Neural crest cell (in vitro differentiated cells): ENCODE measurements at regions not wholly inside any gene's neighbourhood (a gene's known extent, or its start where the extent isn't known, plus 50 kb on each side); places are given as distances from the start of the nearest gene placed in this dataset.
"Not testable (repeated sequence)": the region's sequence is repeated elsewhere in the genome, so short reads cannot be mapped to it uniquely, and the experiment has no call there.

ENCODE experiments used
- DNase-seq: peaks from one replicate; pipeline ENCODE4 v3.0.0; 2021; ENCODE audit warnings: low read depth, mixed read lengths, low spot score
- H3K27ac Mint-ChIP-seq: one replicate; pipeline ENCODE4 v1.8.0; 2021; ENCODE audit warnings: mild to moderate bottlenecking, mixed read lengths; ENCODE audit not compliant: unreplicated experiment
- H3K27me3 Mint-ChIP-seq: 2 replicates; pipeline ENCODE4 v1.8.0; 2021; ENCODE audit warnings: low read depth, mild to moderate bottlenecking, mixed read lengths
- H3K36me3 Mint-ChIP-seq: 2 replicates; pipeline ENCODE4 v1.8.0; 2021; ENCODE audit warnings: low read depth, mild to moderate bottlenecking, mixed read lengths
- H3K4me1 Mint-ChIP-seq: 2 replicates; pipeline ENCODE4 v1.8.0; 2021; ENCODE audit warnings: mixed read lengths
- H3K4me3 Mint-ChIP-seq: one replicate; pipeline ENCODE4 v1.8.0; 2021; ENCODE audit warnings: mild to moderate bottlenecking, mixed read lengths
- H3K9me3 Mint-ChIP-seq: 2 replicates; pipeline ENCODE4 v1.8.0; 2021; ENCODE audit warnings: mixed read lengths
- TF ChIP-seq, protein P1 (sequence below): fragments of 200-600 bp; sonication (generic); conservative IDR thresholded peaks from 2 replicates; pipeline ENCODE4 v1.5.0; 2021; ENCODE audit warnings: antibody characterized with exemption, mild to moderate bottlenecking

DNA sequence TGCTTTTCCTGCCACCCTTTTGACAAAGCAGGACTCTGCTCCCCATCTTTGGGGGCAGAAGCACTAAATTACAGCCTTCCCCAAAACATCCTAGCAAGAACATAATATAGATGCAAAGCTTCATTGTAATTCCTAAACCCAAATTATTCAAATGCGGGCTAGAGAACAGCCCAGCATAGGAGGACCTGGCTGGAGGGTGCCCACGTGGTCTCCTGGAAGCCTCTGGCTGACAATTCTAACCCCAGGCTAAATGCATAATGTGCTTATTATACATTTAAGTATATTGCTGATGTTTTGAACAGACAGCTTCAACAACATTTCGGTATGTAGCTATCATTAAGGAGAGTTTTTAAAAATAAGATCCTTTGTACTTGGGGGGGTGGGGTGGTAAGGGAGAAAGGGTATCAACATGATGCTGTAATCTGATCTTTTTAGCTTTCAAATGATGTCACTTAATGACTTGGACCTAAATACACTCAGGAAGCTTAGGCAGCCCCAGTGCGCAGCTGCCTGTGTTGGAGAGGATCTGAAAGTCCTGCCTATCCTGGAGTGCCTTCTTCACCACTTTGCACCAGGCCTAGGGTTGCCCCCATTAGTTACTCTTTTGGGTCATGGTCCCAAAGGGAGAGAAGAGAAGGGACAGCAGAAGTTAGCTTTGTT is 57.2 kb upstream of the USP3 start:
- no peak for DNase-seq

DNA sequence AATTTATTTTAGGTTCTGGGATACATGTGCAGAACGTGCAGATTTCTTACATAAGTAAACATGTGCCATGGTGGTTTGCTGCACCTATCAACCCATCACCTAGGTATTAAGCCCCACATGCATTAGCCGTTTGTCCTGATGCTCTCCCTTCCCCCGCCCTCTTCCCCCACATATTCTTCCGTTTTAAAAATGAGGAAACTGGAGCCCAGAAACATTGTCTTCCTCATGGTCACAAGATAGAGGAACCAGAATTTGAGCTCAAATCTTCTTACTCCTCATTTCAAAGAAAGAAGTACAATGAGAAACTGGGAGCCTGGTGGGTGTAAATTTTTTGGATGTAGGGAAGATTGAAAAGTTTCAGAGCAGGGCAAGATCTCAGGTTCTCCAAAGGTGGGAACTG is 56.1 kb upstream of the USP3 start:
- TF ChIP-seq, protein P1, sequence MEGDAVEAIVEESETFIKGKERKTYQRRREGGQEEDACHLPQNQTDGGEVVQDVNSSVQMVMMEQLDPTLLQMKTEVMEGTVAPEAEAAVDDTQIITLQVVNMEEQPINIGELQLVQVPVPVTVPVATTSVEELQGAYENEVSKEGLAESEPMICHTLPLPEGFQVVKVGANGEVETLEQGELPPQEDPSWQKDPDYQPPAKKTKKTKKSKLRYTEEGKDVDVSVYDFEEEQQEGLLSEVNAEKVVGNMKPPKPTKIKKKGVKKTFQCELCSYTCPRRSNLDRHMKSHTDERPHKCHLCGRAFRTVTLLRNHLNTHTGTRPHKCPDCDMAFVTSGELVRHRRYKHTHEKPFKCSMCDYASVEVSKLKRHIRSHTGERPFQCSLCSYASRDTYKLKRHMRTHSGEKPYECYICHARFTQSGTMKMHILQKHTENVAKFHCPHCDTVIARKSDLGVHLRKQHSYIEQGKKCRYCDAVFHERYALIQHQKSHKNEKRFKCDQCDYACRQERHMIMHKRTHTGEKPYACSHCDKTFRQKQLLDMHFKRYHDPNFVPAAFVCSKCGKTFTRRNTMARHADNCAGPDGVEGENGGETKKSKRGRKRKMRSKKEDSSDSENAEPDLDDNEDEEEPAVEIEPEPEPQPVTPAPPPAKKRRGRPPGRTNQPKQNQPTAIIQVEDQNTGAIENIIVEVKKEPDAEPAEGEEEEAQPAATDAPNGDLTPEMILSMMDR = no peak
- no peak for DNase-seq
- H3K4me3 Mint-ChIP-seq = no peak overlapping the region
- no peaks in the 10 kb centered on the region for H3K36me3 Mint-ChIP-seq
- no peaks in the 10 kb centered on the region for H3K9me3 Mint-ChIP-seq
- no peak overlapping the region for H3K27ac Mint-ChIP-seq
- H3K4me1 Mint-ChIP-seq = peaks cover 5% of the 10 kb centered on the region
- H3K27me3 Mint-ChIP-seq = no peaks in the 10 kb centered on the region

More for the DNA sequence above, 57.2 kb upstream of the USP3 start:
- TF ChIP-seq, protein P1 = no peak
- Mint-ChIP-seq H3K27ac (no peak overlapping the region), H3K9me3 (no peaks in the 10 kb centered on the region), H3K27me3 (no peaks in the 10 kb centered on the region), H3K36me3 (no peaks in the 10 kb centered on the region), H3K4me1 (peaks cover 5% of the 10 kb centered on the region), H3K4me3 (no peak overlapping the region)

DNA sequence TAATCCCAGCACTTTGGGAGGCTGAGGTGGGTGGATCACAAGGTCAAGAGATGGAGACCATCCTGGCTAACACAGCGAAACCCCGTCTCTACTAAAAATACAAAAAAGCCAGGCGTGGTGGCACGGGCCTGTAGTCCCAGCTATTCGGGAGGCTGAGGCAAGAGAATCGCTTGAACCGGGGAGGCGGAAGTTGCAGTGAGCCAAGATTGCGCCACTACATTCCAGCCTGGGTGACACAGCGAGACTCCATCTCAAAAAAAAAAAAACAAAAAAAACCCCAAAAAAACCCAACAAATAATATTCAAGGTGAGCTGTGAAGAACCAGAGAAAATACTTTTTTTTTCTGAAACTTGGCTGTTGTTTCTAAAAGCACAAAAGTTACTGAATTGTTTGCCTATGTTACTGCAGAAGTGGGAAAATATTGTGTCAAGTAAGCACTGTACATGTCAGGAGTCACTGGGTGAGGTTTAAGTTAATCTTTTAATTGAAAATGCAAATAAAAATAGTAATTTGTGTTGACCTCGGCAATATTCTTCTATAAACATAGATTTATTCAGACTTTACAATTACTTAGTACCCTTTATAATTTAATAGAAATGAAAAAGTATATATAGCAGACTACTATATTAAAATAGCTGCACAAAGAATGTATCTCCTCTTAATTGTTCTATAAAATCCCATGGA is 55.4 kb upstream of the USP3 start:
- H3K27me3 Mint-ChIP-seq, DNase-seq, H3K27ac Mint-ChIP-seq, H3K36me3 Mint-ChIP-seq, H3K4me1 Mint-ChIP-seq, H3K4me3 Mint-ChIP-seq, H3K9me3 Mint-ChIP-seq: not testable (repeated sequence)

DNA sequence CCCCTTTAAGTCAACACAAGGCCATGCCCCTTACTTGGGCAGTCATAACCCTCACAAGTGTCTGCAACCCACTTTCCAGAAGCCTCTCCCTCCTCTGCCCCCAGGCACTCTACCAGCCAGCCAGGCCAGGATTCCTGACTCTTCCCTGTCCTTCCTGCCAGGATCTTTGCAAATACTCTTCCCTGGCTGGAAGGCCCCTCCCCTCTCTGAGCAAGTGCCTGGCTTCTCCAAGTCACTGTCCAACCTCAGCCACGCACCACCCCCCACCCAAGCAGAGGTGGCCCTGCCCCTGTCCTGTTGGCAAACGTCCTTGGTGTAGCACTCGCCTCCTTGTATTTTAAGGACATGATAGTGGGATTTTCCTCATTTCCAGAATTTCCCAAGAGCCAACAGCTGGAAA is 54.7 kb upstream of the USP3 start:
- Mint-ChIP-seq H3K27ac (peak overlapping the region; percentile 93), H3K9me3 (no peaks in the 10 kb centered on the region), H3K4me3 (no peak overlapping the region), H3K36me3 (no peaks in the 10 kb centered on the region), H3K27me3 (no peaks in the 10 kb centered on the region), H3K4me1 (peaks cover 5% of the 10 kb centered on the region)
- TF ChIP-seq, protein P1 = no peak
- DNase-seq = no peak

DNA sequence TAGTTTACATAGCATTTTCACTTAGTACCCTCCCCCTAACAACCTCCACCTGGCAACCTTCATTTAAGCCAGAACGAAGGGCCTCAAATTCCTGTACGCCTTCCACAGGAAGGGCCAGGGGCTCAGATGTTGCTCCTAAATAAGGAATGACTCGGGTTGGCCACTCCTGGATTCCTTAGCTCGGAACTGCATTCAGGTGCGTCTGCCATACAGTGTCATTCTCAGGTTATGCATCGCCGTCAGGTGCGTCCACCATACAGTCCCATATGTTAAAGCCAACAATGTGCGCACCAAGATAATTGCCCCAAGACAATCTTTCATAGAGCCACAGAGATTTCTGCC is 53.5 kb upstream of the USP3 start:
- Mint-ChIP-seq H3K27me3 (no peaks in the 10 kb centered on the region), H3K27ac (no peak overlapping the region), H3K9me3 (no peaks in the 10 kb centered on the region), H3K4me3 (no peak overlapping the region), H3K36me3 (no peaks in the 10 kb centered on the region), H3K4me1 (peaks cover 5% of the 10 kb centered on the region)
- TF ChIP-seq, protein P1 = no peak
- no peak for DNase-seq

DNA sequence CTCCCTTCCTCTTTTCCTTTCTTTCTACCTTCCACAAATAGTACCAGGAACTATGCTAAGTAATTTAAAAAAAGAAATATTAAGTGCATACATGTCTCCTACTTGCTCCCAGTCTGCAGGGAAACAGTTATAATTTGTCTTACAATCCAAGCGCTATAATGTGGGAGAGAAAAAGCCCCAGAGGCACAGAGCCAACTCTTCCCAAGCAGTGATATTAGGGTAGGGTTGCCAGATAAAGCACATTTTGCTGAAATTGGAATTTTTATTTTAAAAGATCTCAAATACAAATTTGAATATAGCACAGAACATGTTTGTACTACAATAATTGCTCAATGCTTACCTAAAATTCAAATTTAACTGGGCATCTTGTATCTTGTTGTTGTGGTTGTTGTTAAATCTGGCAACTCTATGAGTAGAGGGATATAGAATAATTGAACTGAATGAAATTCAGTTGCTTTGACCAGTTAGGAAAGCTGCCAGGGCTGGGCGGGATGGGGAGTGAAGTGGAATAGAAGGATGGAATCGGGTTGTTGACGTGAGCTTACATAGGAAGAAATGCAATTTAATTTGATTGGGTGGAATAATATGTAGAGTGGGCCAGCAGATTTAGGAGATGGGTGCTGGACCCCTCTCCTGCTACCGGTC is 52.6 kb upstream of the USP3 start:
- H3K4me1 Mint-ChIP-seq = peaks cover 5% of the 10 kb centered on the region
- DNase-seq = no peak
- H3K9me3 Mint-ChIP-seq = no peaks in the 10 kb centered on the region
- no peaks in the 10 kb centered on the region for H3K36me3 Mint-ChIP-seq
- H3K27me3 Mint-ChIP-seq = no peaks in the 10 kb centered on the region
- no peak overlapping the region for H3K27ac Mint-ChIP-seq
- H3K4me3 Mint-ChIP-seq = no peak overlapping the region
- TF ChIP-seq, protein P1 = no peak
